ENCODE measurements at regions not wholly inside any gene's neighbourhood (a gene's known extent, or its start where the extent isn't known, plus 50 kb on each side); places are given as distances from the start of the nearest gene placed in this dataset.
A peak's percentile ranks its signal among the peaks of the same experiment; 100 is the strongest.

GRCh38 chr22:48333323-48333763 lies 1494.3 kb downstream of the BRD1 start:
- DNase-seq (ENCODE audit: missing footprints), result no peak
- intact Hi-C loops (cut with DNase I), result no loop called here
- ATAC-seq, result no peak

- no peak for ATAC-seq
- no peak for DNase-seq (ENCODE audit: missing footprints)
- intact Hi-C loops (cut with DNase I), result no loop called here
Observed at GRCh38 chr22:48332438-48333322, 1495.0 kb downstream of the BRD1 start.

GRCh38 chr22:48331691-48332220 lies 1495.9 kb downstream of the BRD1 start:
- ATAC-seq (no peak), DNase-seq (ENCODE audit: missing footprints) (no peak)
- intact Hi-C loops (cut with DNase I), result no loop called here

GRCh38 chr22:48331266-48331665 lies 1496.4 kb downstream of the BRD1 start:
- intact Hi-C loops (cut with DNase I), result no loop called here
- DNase-seq (ENCODE audit: missing footprints) (no peak), ATAC-seq (no peak)

- DNase-seq (ENCODE audit: missing footprints) (no peak), ATAC-seq (no peak)
- intact Hi-C loops (cut with DNase I), result no loop called here
Observed at GRCh38 chr22:48327721-48328120, 1500.0 kb downstream of the BRD1 start.

GRCh38 chr22:48323746-48324145 lies 1503.9 kb downstream of the BRD1 start:
- DNase-seq (ENCODE audit: missing footprints) (no peak), ATAC-seq (no peak)
- intact Hi-C loops (cut with DNase I), result no loop called here

GRCh38 chr22:48322907-48323306 lies 1504.8 kb downstream of the BRD1 start:
- ATAC-seq, result no peak
- DNase-seq (ENCODE audit: missing footprints), result no peak
- intact Hi-C loops (cut with DNase I), result no loop called here

GRCh38 chr22:48321986-48322545 lies 1505.6 kb downstream of the BRD1 start:
- intact Hi-C loops (cut with DNase I), result no loop called here
- ATAC-seq (no peak), DNase-seq (ENCODE audit: missing footprints) (peak; percentile 44)

GRCh38 chr22:48320683-48321451 lies 1506.8 kb downstream of the BRD1 start:
- intact Hi-C loops (cut with DNase I), result no loop called here
- ATAC-seq (no peak), DNase-seq (ENCODE audit: missing footprints) (no peak)

GRCh38 chr22:48320048-48320682 lies 1507.5 kb downstream of the BRD1 start:
- ATAC-seq (no peak), DNase-seq (ENCODE audit: missing footprints) (peak; percentile 34)
- intact Hi-C loops (cut with DNase I), result no loop called here

GRCh38 chr22:48319321-48320047 lies 1508.2 kb downstream of the BRD1 start:
- DNase-seq (ENCODE audit: missing footprints) (peak; percentile 27), ATAC-seq (no peak)
- intact Hi-C loops (cut with DNase I), result no loop called here

GRCh38 chr22:48318575-48319320 lies 1508.9 kb downstream of the BRD1 start:
- peak; percentile 44 for DNase-seq (ENCODE audit: missing footprints)
- intact Hi-C loops (cut with DNase I), result no loop called here
- no peak for ATAC-seq

GRCh38 chr22:48318173-48318572 lies 1509.5 kb downstream of the BRD1 start:
- intact Hi-C loops (cut with DNase I), result no loop called here
- DNase-seq (ENCODE audit: missing footprints) (no peak), ATAC-seq (no peak)

- peak; percentile 45 for DNase-seq (ENCODE audit: missing footprints)
- ATAC-seq, result no peak
- intact Hi-C loops (cut with DNase I), result no loop called here
Observed at GRCh38 chr22:48316257-48317250, 1511.1 kb downstream of the BRD1 start.

- intact Hi-C loops (cut with DNase I), result no loop called here
- DNase-seq (ENCODE audit: missing footprints) (peak; percentile 31), ATAC-seq (no peak)
Observed at GRCh38 chr22:48315439-48316256, 1512.0 kb downstream of the BRD1 start.

GRCh38 chr22:48314073-48314472 lies 1513.6 kb downstream of the BRD1 start:
- ATAC-seq (no peak), DNase-seq (ENCODE audit: missing footprints) (no peak)
- intact Hi-C loops (cut with DNase I), result no loop called here

Measured in Right ventricle myocardium inferior (tissue), 1 donor.